Testis (tissue), 2 donors: ENCODE measurements at regions not wholly inside any gene's neighbourhood (a gene's known extent, or its start where the extent isn't known, plus 50 kb on each side); places are given as distances from the start of the nearest gene placed in this dataset.

Experiments used
- DNase-seq: peaks from one replicate; pipeline ENCODE4 v3.0.0-alpha.2; 2019
- H3K27ac ChIP-seq, 2 donors: fragments of 200-600 bp; sonication (generic); one replicate each; pipeline ENCODE4 v1.5.1; 2019
- H3K27me3 ChIP-seq: fragments of 200-600 bp; sonication (generic); one replicate; pipeline ENCODE4 v1.5.1; 2019
- H3K36me3 ChIP-seq: fragments of 200-600 bp; sonication (generic); one replicate; pipeline ENCODE4 v1.5.1; 2017; ENCODE audit warnings: low read depth; ENCODE audit errors: missing control alignments
- H3K4me1 ChIP-seq: fragments of 200-600 bp; sonication (generic); one replicate; pipeline ENCODE4 v1.5.1; 2019
- H3K4me3 ChIP-seq, 2 donors: fragments of 200-600 bp; sonication (generic); one replicate each; pipeline ENCODE4 v1.5.1; 2017 to 2019
- H3K9me3 ChIP-seq: fragments of 200-600 bp; sonication (generic); one replicate; pipeline ENCODE4 v1.5.1; 2017
- POLR2A ChIP-seq: fragments of 450-650 bp; IDR thresholded peaks from one replicate; pipeline ENCODE4 v1.6.1; 2017; ENCODE audit warnings: antibody characterized with exemption, mild to moderate bottlenecking, moderate library complexity
- WGBS, 2 donors: methylation state at CpG; one replicate each; pipeline ENCODE4 v1.1.5; 2018; 5-methylcytosine and 5-hydroxymethylcytosine counted together
- intact Hi-C: fragments of 100-400 bp; cut with DNase I; formaldehyde crosslinking; loops from one replicate; pipeline ENCODE4 v1.15.1; 2023; ENCODE audit warnings: low total_unique reads
- TF ChIP-seq, protein P1 (sequence below), 3 experiments: fragments of 450-650 bp in 2 of 3; fragments of 200-600 bp in 1 of 3; sonication (generic) in 1 of 3; IDR thresholded peaks; one replicate each; pipeline ENCODE4 v1.5.1; 2016 to 2019; ENCODE audit warnings: antibody characterized with exemption in 3 of 3, mild to moderate bottlenecking in 2 of 3, moderate library complexity in 1 of 3

GRCh38 chr1:214727274-214727673 lies 124.3 kb downstream of the CENPF start:
- H3K27me3 ChIP-seq = no peaks in the 10 kb centered on the region
- intact Hi-C loops = no loop called here
- H3K9me3 ChIP-seq = no peaks in the 10 kb centered on the region
- no peaks in the 10 kb centered on the region for H3K4me1 ChIP-seq
- 13 to 45% methylated on average over 4 to 7 of the region's 7 CpGs for WGBS, 2 donors
- TF ChIP-seq, protein P1, sequence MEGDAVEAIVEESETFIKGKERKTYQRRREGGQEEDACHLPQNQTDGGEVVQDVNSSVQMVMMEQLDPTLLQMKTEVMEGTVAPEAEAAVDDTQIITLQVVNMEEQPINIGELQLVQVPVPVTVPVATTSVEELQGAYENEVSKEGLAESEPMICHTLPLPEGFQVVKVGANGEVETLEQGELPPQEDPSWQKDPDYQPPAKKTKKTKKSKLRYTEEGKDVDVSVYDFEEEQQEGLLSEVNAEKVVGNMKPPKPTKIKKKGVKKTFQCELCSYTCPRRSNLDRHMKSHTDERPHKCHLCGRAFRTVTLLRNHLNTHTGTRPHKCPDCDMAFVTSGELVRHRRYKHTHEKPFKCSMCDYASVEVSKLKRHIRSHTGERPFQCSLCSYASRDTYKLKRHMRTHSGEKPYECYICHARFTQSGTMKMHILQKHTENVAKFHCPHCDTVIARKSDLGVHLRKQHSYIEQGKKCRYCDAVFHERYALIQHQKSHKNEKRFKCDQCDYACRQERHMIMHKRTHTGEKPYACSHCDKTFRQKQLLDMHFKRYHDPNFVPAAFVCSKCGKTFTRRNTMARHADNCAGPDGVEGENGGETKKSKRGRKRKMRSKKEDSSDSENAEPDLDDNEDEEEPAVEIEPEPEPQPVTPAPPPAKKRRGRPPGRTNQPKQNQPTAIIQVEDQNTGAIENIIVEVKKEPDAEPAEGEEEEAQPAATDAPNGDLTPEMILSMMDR (IDR thresholded peaks at IDR 0.05) = no peak
- no peak for TF ChIP-seq POLR2A
- no peak overlapping the region for H3K27ac ChIP-seq
- no peak for DNase-seq
- H3K36me3 ChIP-seq = no peaks in the 10 kb centered on the region
- H3K4me3 ChIP-seq = peak overlapping the region in 1 of 2 donors; percentile 3

GRCh38 chr1:214739621-214740238 lies 136.7 kb downstream of the CENPF start:
- DNase-seq = no peak
- no peaks in the 10 kb centered on the region for H3K27me3 ChIP-seq
- 18 to 33% methylated on average over 1 of the region's 1 CpG for WGBS, 2 donors
- intact Hi-C loops = no loop called here
- no peaks in the 10 kb centered on the region for H3K4me1 ChIP-seq
- H3K4me3 ChIP-seq = no peak overlapping the region
- no peaks in the 10 kb centered on the region for H3K36me3 ChIP-seq
- H3K9me3 ChIP-seq = no peaks in the 10 kb centered on the region
- no peak overlapping the region for H3K27ac ChIP-seq
- TF ChIP-seq, protein P1 (IDR thresholded peaks at IDR 0.05) = no peak
- no peak for TF ChIP-seq POLR2A

- no peak for TF ChIP-seq POLR2A
- TF ChIP-seq, protein P1 (IDR thresholded peaks at IDR 0.05) = no peak
- WGBS, 2 donors = 83 to 90% methylated on average over 2 of the region's 2 CpGs
- Histone ChIP-seq H3K36me3 (no peaks in the 10 kb centered on the region), H3K27me3 (no peaks in the 10 kb centered on the region), H3K9me3 (no peaks in the 10 kb centered on the region), H3K4me3 (no peak overlapping the region), H3K27ac (no peak overlapping the region), H3K4me1 (no peaks in the 10 kb centered on the region)
- no peak for DNase-seq
- intact Hi-C loops = no loop called here
These were observed 137.5 kb downstream of the CENPF start for GRCh38 chr1:214740471-214740870.

- no peaks in the 10 kb centered on the region for H3K9me3 ChIP-seq
- TF ChIP-seq, protein P1 (IDR thresholded peaks at IDR 0.05) = no peak
- TF ChIP-seq POLR2A = no peak
- intact Hi-C loops = no loop called here
- WGBS, 2 donors = 58 to 62% methylated on average over 5 of the region's 5 CpGs
- no peak overlapping the region for H3K4me3 ChIP-seq
- H3K27me3 ChIP-seq = no peaks in the 10 kb centered on the region
- no peak overlapping the region for H3K27ac ChIP-seq
- no peaks in the 10 kb centered on the region for H3K4me1 ChIP-seq
- no peak for DNase-seq
- no peaks in the 10 kb centered on the region for H3K36me3 ChIP-seq
These were observed 144.1 kb downstream of the CENPF start for GRCh38 chr1:214747050-214747635.
